ENCODE measurements at regions not wholly inside any gene's neighbourhood (a gene's known extent, or its start where the extent isn't known, plus 50 kb on each side); places are given as distances from the start of the nearest gene placed in this dataset.

DNA sequence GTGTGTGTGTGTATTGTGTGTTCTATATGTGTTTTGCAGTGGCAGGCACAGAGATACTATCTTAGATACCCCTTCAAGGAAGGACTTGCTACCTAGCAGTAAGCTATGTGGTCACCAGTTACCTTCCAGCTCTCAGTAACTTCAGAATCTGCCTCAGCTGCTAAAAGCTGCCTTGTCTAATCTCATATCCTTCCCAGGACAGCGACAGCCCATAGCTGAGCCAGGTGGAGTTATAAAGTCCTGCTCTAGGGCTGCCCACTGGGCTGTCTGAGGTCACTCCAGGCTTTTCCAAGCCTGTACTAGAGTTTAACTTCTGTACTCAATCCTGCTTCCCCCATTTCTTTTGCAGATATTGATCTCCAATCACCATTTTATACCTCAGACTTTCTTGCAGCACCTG, 942.6 kb downstream of the GALC start:
- ChIA-PET POLR2A (no interaction called here), CTCF (interaction anchor here (0.8 to 2.4 kb wide), 4 partner anchors 12 to 88 kb away, joined by 3 to 13 read pairs (median 4); no protein-coding TSS in a partner anchor)
- DNase-seq (ENCODE audit: low read depth, low spot score): no peak
- no peak overlapping the region for H3K4me3 ChIP-seq (ENCODE audit: low read depth, low read length)
- TF ChIP-seq, protein P1, sequence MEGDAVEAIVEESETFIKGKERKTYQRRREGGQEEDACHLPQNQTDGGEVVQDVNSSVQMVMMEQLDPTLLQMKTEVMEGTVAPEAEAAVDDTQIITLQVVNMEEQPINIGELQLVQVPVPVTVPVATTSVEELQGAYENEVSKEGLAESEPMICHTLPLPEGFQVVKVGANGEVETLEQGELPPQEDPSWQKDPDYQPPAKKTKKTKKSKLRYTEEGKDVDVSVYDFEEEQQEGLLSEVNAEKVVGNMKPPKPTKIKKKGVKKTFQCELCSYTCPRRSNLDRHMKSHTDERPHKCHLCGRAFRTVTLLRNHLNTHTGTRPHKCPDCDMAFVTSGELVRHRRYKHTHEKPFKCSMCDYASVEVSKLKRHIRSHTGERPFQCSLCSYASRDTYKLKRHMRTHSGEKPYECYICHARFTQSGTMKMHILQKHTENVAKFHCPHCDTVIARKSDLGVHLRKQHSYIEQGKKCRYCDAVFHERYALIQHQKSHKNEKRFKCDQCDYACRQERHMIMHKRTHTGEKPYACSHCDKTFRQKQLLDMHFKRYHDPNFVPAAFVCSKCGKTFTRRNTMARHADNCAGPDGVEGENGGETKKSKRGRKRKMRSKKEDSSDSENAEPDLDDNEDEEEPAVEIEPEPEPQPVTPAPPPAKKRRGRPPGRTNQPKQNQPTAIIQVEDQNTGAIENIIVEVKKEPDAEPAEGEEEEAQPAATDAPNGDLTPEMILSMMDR (IDR thresholded peaks at IDR 0.05; ENCODE audit: insufficient read depth, low read length, missing control alignments): no peak

GRCh38 chr14:87049950-87050349, 943.0 kb downstream of the GALC start:
- H3K4me3 ChIP-seq (ENCODE audit: low read depth, low read length): no peak overlapping the region
- TF ChIP-seq, protein P1 (IDR thresholded peaks at IDR 0.05; ENCODE audit: insufficient read depth, low read length, missing control alignments): peak; percentile 59
- ChIA-PET POLR2A (no interaction called here), CTCF (interaction anchor here (1.2 to 2.4 kb wide), 5 partner anchors 12 to 88 kb away, joined by 3 to 13 read pairs (median 4); no protein-coding TSS in a partner anchor)
- peak; percentile 2 for DNase-seq (ENCODE audit: low read depth, low spot score)

DNA sequence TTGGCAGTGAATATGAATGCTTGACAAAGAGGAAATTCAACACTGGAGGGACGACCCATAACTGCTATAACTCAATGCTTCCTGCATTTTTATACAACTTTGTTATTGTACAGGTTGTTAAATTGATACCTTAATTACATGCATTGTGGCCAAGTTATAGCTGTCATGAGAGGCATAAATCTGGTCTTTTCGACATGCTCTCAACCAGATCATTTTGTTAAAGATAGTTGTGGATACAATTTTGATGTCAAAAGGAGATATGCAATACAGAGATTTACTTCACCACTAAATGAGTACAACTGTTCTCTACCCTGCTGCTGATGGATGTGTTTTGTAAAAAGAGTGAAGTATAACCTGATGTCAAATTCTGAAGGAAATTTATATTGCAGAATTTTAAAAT, 946.0 kb downstream of the GALC start:
- no peak overlapping the region for H3K4me3 ChIP-seq (ENCODE audit: low read depth, low read length)
- no peak for DNase-seq (ENCODE audit: low read depth, low spot score)
- POLR2A ChIA-PET: no interaction called here
- CTCF ChIA-PET: no interaction called here
- TF ChIP-seq, protein P1 (IDR thresholded peaks at IDR 0.05; ENCODE audit: insufficient read depth, low read length, missing control alignments): no peak

DNA sequence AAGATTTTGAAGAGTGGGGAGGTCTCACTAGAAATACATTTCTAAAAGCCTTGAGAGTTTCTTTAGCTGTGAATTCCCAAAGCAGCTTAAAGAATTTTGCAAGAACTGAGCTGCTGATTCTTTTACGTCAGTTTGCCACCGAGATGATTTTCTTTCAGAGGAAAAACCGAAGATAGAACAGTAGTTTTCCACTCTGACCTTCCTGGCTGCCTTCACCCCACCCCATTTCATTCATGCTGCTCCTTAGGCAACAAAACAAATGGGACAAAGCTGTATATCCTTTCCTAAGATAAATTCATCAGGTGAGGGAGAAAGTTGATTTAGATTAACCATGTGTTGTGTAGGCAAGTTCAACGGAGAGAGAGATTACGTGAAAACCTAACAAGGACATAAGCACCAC, 947.0 kb downstream of the GALC start:
- TF ChIP-seq, protein P1 (IDR thresholded peaks at IDR 0.05; ENCODE audit: insufficient read depth, low read length, missing control alignments): no peak
- ChIA-PET CTCF (no interaction called here), POLR2A (no interaction called here)
- DNase-seq (ENCODE audit: low read depth, low spot score): no peak
- no peak overlapping the region for H3K4me3 ChIP-seq (ENCODE audit: low read depth, low read length)

GRCh38 chr14:87045246-87045645, 947.7 kb downstream of the GALC start:
- POLR2A ChIA-PET: no interaction called here
- DNase-seq (ENCODE audit: low read depth, low spot score): no peak
- CTCF ChIA-PET: no interaction called here
- TF ChIP-seq, protein P1 (IDR thresholded peaks at IDR 0.05; ENCODE audit: insufficient read depth, low read length, missing control alignments): no peak
- H3K4me3 ChIP-seq (ENCODE audit: low read depth, low read length): no peak overlapping the region

DNA sequence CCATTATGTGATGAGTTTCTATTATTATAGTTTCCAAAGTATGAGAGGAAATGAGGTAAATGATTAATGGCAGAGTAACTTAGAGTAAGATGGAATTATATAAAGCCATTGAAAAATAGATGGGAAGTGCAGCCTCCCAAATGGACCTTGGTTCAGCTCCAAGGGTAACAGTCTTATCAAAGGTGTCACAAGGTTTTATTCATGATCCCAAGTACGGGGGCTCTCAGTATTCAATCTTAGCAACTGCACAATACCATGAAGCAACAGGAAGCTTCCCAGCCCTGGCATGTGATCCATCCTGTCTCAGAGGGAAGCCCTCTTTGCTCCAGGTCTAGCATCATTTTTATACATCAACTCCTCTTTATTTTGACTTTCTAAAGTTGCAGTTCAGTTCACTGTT, 948.2 kb downstream of the GALC start:
- TF ChIP-seq, protein P1 (IDR thresholded peaks at IDR 0.05; ENCODE audit: insufficient read depth, low read length, missing control alignments): no peak
- no peak for DNase-seq (ENCODE audit: low read depth, low spot score)
- POLR2A ChIA-PET: no interaction called here
- H3K4me3 ChIP-seq (ENCODE audit: low read depth, low read length): no peak overlapping the region
- CTCF ChIA-PET: no interaction called here

Data from AG04449 (cell line).